ENCODE measurements at regions not wholly inside any gene's neighbourhood (a gene's known extent, or its start where the extent isn't known, plus 50 kb on each side); places are given as distances from the start of the nearest gene placed in this dataset.

DNA sequence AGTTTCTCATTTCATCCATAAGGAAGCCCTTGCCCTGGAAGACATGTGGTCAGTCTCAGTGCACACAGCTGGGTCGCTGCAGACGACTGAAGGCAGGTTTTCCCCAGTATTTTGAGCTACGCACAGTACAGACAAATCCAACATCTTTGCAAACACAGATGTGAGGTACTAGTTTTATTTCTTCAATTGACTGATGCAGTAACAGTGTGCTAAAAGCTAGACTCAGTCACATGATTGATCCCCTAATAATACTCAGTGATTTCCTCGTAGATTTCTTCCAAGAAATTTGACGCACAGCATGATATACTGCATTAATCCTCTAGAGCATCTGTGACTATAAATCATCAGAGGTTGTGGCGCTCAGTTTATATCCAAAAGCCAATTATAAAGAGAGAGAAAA is 346.1 kb downstream of the DIRAS2 start:
- TF ChIP-seq, protein P1, sequence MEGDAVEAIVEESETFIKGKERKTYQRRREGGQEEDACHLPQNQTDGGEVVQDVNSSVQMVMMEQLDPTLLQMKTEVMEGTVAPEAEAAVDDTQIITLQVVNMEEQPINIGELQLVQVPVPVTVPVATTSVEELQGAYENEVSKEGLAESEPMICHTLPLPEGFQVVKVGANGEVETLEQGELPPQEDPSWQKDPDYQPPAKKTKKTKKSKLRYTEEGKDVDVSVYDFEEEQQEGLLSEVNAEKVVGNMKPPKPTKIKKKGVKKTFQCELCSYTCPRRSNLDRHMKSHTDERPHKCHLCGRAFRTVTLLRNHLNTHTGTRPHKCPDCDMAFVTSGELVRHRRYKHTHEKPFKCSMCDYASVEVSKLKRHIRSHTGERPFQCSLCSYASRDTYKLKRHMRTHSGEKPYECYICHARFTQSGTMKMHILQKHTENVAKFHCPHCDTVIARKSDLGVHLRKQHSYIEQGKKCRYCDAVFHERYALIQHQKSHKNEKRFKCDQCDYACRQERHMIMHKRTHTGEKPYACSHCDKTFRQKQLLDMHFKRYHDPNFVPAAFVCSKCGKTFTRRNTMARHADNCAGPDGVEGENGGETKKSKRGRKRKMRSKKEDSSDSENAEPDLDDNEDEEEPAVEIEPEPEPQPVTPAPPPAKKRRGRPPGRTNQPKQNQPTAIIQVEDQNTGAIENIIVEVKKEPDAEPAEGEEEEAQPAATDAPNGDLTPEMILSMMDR (IDR thresholded peaks at IDR 0.05) = no peak
- no peak for TF ChIP-seq POLR2A (IDR thresholded peaks at IDR 0.05)

Measured in testis (tissue), 2 donors.